VCaP (cell line): ENCODE measurements at regions not wholly inside any gene's neighbourhood (a gene's known extent, or its start where the extent isn't known, plus 50 kb on each side); places are given as distances from the start of the nearest gene placed in this dataset.
A peak's percentile ranks its signal among the peaks of the same experiment; 100 is the strongest.

Source experiments
- H3K27ac ChIP-seq: fragments of 450-650 bp; 2 replicates; pipeline ENCODE4 v1.5.1; 2017
- TF ChIP-seq, protein P1 (sequence below): fragments of 450-650 bp; conservative IDR thresholded peaks from 2 replicates; pipeline ENCODE4 v1.5.1; 2017; ENCODE audit warnings: mild to moderate bottlenecking, moderate library complexity

DNA sequence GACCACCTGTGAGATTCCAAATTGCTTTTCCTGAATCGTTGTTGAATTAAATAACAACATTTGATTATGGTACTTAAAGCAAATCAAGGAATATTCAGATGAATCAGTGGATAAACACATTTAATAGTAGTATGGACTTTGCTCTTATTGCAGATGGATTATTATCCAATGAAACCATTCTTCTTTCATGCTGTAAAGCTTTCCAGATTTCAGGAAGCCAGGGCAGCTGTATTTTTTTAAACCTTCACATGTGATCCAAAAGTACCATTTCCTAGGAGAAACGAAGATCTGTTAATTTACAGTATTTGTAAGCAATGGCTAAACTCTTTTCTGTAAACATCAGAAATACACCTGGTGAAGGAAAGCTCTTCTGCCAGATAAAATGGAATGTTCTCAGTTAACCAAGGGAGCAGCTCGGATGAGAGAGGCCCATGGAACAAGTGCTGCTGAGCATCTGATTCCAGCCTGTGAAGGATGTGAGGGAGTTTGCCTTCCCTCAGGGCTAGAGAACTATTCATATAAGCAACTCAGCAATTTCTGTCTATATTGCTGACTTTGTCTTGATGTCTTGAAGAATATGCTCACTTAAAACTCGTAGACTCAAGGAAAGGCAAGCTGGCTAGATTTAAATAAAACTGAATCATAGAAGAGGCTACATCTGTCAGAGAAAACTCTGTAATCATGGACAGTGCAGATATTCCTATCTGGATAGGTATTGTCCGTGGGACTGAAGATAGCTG lies 94.4 kb upstream of the LIMCH1 start:
- peak overlapping the region; percentile 94 for H3K27ac ChIP-seq

DNA sequence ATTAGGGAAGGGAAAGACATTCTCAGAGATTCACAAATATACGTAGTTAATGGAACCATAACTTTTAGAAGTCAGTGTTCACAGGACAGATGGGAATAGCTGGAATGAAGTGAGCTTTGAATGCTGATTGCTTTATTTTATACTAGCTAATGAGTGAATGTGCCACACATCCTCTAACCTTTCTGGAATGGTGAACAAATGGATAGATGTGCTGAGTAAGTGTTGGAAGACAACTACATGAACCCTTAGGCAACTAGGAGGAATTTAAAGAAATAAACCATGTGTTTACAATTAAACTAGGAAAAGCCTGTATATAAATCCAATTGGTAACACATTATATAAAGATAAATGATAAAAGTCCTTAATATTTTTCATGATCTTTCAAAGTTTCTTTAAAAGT lies 91.6 kb upstream of the LIMCH1 start:
- TF ChIP-seq, protein P1, sequence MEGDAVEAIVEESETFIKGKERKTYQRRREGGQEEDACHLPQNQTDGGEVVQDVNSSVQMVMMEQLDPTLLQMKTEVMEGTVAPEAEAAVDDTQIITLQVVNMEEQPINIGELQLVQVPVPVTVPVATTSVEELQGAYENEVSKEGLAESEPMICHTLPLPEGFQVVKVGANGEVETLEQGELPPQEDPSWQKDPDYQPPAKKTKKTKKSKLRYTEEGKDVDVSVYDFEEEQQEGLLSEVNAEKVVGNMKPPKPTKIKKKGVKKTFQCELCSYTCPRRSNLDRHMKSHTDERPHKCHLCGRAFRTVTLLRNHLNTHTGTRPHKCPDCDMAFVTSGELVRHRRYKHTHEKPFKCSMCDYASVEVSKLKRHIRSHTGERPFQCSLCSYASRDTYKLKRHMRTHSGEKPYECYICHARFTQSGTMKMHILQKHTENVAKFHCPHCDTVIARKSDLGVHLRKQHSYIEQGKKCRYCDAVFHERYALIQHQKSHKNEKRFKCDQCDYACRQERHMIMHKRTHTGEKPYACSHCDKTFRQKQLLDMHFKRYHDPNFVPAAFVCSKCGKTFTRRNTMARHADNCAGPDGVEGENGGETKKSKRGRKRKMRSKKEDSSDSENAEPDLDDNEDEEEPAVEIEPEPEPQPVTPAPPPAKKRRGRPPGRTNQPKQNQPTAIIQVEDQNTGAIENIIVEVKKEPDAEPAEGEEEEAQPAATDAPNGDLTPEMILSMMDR, result no peak
- peak overlapping the region; percentile 94 for H3K27ac ChIP-seq

More for the DNA sequence above, 94.4 kb upstream of the LIMCH1 start:
- TF ChIP-seq, protein P1, result no peak

DNA sequence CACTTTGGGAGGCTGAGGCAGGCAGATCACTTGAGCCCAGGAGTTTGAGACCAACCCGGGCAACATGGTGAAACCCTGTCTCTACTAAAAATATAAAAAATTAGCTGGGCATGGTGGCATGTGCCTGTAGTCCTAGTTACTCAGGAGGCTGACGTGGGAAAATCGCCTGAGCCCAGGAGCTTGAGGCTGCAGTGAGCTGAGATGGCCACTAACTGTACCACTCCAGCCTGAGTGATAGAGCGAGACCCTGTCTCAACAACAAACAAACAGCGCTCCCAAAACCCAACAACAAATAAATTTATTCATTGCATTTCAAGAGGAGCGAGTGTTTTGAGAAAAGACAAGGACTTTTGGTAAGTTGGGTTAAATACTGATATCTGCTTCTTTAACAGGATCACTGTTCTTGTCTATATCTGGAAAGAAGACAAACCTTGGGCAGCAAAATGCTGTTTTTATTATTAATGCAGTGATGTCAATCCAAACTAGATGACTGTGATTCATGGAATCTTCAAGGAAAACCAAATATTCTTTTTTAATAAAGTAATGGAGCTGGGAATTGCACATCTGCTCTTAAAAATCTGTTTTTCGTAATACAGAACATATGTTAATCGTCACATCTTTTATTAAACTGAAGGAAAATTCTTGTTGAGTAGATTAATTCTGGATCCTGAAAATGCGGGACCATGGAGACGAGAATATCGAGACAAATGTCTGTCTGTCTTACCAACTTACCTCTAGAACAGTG lies 90.8 kb upstream of the LIMCH1 start:
- H3K27ac ChIP-seq, result peak overlapping the region; percentile 94
- TF ChIP-seq, protein P1, result no peak

DNA sequence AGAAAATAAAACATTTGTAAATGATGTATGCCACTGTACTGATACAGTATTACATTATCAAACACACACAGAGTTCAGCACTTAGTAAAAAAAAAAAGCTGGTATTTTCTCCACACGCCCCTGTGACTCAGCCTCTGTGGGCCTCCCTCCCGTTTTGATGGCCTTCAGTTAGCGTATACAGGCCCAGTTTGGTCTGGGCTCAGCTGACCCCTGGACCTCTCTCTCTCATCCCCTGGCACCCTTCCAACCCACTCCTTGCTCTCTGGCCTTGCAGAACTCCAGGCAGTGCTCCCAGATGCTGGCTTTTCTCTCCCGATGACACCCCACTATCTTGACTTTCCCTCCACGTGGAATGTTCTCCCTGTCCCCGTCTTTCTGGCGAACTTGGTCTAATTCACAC lies 89.0 kb upstream of the LIMCH1 start:
- TF ChIP-seq, protein P1, result no peak

GRCh38 chr4:41451961-41452360 lies 86.0 kb upstream of the LIMCH1 start:
- no peak overlapping the region for H3K27ac ChIP-seq
- TF ChIP-seq, protein P1, result no peak

More for the DNA sequence above, 89.0 kb upstream of the LIMCH1 start:
- H3K27ac ChIP-seq, result peak overlapping the region; percentile 94; the same call in 1 of the 2 replicates

DNA sequence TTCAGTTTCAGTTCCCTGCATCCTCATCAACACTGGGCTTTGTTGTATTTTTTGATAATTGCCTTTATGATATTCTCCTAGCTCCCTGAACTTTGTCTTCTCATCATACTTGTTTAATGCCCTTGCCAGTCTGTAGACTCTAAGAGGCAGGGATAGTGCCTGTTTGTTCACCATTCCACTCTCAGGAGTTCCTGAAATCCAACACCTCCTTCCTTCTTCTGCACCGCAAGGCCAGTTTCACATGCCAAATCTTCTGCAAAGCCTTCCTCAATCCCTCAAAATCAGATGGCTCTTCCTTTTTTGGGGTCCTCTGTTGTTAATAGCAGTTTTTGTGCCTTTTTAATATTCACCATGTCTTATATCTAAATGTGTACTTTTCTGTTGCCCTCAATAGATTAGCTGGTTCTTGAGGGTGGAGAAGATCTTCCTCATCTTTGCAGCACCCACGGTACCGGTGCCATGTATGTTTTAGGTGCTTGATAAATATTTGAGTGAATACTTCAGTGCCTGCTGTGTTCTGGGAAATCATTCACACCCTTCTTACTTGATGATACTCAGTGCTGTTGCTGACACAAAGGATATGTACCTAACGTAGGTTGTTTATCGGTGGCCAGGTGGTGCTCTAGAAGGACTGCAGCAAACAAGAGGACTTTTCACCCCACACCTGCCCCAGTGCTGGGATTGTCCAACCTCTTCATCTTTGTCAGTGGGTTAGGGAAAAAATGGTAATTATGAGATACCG lies 85.3 kb upstream of the LIMCH1 start:
- no peak overlapping the region for H3K27ac ChIP-seq
- TF ChIP-seq, protein P1, result no peak

DNA sequence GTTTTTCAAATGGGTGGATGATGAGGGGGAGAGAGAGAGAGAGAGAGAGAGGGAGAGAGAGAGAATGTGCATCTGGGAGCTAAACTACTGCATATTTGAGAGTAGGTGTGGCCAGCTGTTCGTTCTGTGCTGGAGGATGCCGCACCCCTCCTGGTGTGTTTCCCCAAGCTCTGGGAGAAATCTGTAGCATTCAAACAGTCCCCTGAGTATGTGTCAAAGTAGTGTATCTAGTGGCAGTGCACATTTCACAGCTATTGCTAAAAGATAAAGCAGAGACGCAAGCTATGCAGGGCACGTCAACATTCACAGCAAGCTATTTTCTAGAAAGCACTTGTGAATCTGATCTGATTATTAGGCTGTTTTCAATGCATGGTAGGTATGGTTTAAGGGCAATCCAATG lies 83.5 kb upstream of the LIMCH1 start:
- TF ChIP-seq, protein P1, result no peak
- H3K27ac ChIP-seq, result peak overlapping the region; percentile 16; the same call in 1 of the 2 replicates
